Fibroblast of pulmonary artery (primary cell): ENCODE measurements at regions not wholly inside any gene's neighbourhood (a gene's known extent, or its start where the extent isn't known, plus 50 kb on each side); places are given as distances from the start of the nearest gene placed in this dataset.

Experiments
- DNase-seq: peaks from one replicate; pipeline ENCODE4 v3.0.0-alpha.2; 2010; ENCODE audit warnings: low read depth
- H3K4me3 ChIP-seq: replicated peaks from 2 replicates; pipeline ENCODE4 v1.5.1; 2011; ENCODE audit warnings: low read depth, mild to moderate bottlenecking, control low read depth, low read length, moderate library complexity
- TF ChIP-seq, protein P1 (sequence below): IDR thresholded peaks from 2 replicates; pipeline ENCODE4 v1.5.1; 2011; ENCODE audit warnings: mild to moderate bottlenecking, control low read depth, low read length, inconsistent platforms; ENCODE audit errors: missing control alignments

DNA sequence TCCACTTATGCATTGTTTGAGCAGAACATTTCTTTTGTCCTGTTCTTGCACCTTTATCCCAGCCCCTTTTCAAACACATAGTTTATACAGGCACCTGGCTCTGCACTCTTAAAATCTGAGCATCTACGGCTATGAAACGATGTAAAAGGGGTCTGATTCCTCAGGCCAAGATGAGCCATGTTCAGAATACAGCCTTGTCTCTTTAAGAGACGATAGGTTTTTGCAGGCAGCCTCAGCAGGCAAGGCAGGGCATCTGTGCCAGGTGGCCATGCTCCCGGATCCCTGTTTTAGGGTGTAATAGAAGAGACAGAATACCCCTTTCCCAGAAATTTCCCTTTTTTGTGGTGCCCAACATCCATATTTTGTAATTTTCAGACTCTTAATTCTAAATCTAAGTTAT is 89.1 kb upstream of the NFIB start:
- no peak for DNase-seq
- no peak overlapping the region for H3K4me3 ChIP-seq
- TF ChIP-seq, protein P1, sequence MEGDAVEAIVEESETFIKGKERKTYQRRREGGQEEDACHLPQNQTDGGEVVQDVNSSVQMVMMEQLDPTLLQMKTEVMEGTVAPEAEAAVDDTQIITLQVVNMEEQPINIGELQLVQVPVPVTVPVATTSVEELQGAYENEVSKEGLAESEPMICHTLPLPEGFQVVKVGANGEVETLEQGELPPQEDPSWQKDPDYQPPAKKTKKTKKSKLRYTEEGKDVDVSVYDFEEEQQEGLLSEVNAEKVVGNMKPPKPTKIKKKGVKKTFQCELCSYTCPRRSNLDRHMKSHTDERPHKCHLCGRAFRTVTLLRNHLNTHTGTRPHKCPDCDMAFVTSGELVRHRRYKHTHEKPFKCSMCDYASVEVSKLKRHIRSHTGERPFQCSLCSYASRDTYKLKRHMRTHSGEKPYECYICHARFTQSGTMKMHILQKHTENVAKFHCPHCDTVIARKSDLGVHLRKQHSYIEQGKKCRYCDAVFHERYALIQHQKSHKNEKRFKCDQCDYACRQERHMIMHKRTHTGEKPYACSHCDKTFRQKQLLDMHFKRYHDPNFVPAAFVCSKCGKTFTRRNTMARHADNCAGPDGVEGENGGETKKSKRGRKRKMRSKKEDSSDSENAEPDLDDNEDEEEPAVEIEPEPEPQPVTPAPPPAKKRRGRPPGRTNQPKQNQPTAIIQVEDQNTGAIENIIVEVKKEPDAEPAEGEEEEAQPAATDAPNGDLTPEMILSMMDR: no peak

DNA sequence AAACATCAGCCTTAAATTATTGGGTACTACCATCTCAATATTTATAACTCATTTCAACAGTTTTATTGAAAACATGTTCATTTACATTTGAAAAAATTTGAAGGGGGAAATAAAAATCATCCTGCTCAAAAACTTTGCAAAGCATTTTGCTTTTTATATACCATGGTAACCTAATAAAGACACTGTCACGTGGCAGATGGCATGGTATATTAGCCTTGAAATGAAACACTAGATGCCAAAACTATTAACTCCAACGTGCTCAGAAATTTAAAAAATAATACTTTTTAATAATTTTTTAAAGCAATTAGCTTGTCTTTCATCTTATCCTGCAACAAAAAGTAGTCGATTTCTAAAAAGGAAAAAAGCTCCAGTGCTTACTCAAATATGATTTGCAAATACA is 88.6 kb upstream of the NFIB start:
- no peak overlapping the region for H3K4me3 ChIP-seq
- TF ChIP-seq, protein P1: no peak
- no peak for DNase-seq

DNA sequence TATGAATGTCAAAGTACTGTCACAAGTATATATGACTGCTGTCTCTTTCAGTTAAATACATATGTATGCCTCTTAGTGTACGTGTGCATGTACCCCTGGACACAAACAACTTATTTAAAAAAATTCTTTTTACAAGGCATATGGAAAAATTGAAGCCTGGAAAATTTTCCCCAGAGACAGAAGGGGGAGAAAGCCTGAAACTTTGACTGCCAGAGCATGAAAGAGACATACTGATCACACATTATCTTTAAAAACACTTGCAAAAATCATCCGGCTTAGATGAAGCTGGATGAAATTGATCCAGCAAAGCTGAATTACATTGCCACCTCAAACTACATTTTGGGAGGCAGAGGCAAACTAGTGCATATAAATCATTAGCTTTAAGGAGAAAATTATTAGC is 88.0 kb upstream of the NFIB start:
- no peak for DNase-seq
- H3K4me3 ChIP-seq: no peak overlapping the region
- TF ChIP-seq, protein P1: no peak

- peak overlapping the region; percentile 16 for H3K4me3 ChIP-seq
- TF ChIP-seq, protein P1: peak; percentile 68
- peak; percentile 98 for DNase-seq
Observed at GRCh38 chr9:14400658-14400995, 86.7 kb upstream of the NFIB start.

- DNase-seq: peak; percentile 37
- peak overlapping the region; percentile 16 for H3K4me3 ChIP-seq
- TF ChIP-seq, protein P1: no peak
Observed at GRCh38 chr9:14399756-14400657, 86.1 kb upstream of the NFIB start.

- DNase-seq: no peak
- no peak overlapping the region for H3K4me3 ChIP-seq
- TF ChIP-seq, protein P1: no peak
Observed at GRCh38 chr9:14398473-14398872, 84.5 kb upstream of the NFIB start.

DNA sequence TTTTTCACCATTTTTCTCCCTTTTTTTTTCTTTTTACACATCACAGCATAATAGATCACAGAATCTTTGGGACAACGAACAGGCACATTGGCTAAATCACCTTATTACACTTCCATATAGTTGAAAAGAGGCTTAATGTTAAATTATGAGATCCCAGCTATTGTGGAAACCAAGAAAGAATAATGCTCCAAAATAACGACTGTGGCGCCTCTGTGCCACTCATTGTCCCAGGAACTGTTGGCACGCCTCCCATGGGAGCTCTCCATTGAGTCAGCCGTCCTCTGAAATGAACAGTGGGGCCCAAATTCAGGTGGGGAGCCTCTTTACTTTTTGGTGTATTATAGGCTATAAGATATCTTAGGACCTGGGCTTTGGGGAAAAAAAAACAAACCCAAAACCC is 82.2 kb upstream of the NFIB start:
- H3K4me3 ChIP-seq: no peak overlapping the region
- DNase-seq: no peak
- TF ChIP-seq, protein P1: no peak
